Ovary (tissue), 7 donors: ENCODE measurements at regions not wholly inside any gene's neighbourhood (a gene's known extent, or its start where the extent isn't known, plus 50 kb on each side); places are given as distances from the start of the nearest gene placed in this dataset.

Experiments used
- DNase-seq, 5 donors: peaks; one replicate each; pipeline ENCODE4 v3.0.0-alpha.2; 2019 to 2020
- H3K27ac ChIP-seq, 2 donors: fragments of 200-600 bp; one replicate each; pipeline versions ENCODE4 v1.5.1 to v1.8.0; 2019 to 2022
- H3K27me3 ChIP-seq: fragments of 200-600 bp; one replicate; pipeline ENCODE4 v1.8.0; 2022
- H3K36me3 ChIP-seq: fragments of 200-600 bp; sonication (generic); one replicate; pipeline ENCODE4 v1.5.1; 2019
- H3K4me1 ChIP-seq: one replicate; pipeline ENCODE4 v1.8.1; 2013; ENCODE audit warnings: mild to moderate bottlenecking, moderate library complexity; ENCODE audit not compliant: insufficient read depth
- H3K4me3 ChIP-seq: fragments of 200-600 bp; sonication (generic); one replicate; pipeline ENCODE4 v1.5.1; 2017
- H3K9me3 ChIP-seq, 2 donors: fragments of 200-600 bp in 1 of 2; sonication (generic) in 1 of 2; one replicate each; pipeline versions ENCODE4 v1.5.1 to v1.8.1; 2013 to 2019; ENCODE audit warnings: mild to moderate bottlenecking in 1 of 2, moderate library complexity in 1 of 2
- CTCF ChIP-seq, 3 donors: fragments of 450-650 bp in 2 of 3; fragments of 200-600 bp in 1 of 3; IDR thresholded peaks; one replicate each; pipeline versions ENCODE4 v1.5.1 to v1.8.0; 2016 to 2022; ENCODE audit warnings: antibody characterized with exemption in 3 of 3, mild to moderate bottlenecking in 1 of 3
- EP300 ChIP-seq: sonication (generic); formaldehyde crosslinking; IDR thresholded peaks from one replicate; pipeline ENCODE4 v1.6.1; 2017; ENCODE audit warnings: antibody characterized with exemption
- POLR2A ChIP-seq: fragments of 450-650 bp; IDR thresholded peaks from one replicate; pipeline ENCODE4 v1.6.1; 2017; ENCODE audit warnings: antibody characterized with exemption, mild to moderate bottlenecking, moderate library complexity
- WGBS, 3 donors: extraction: QIAGEN DNeasy Blood & Tissue Kit in 1 of 3; methylation state at CpG; one replicate each; pipeline versions ENCODE4 v1.1.5 to v1.1.7; 2013 to 2017; 5-methylcytosine and 5-hydroxymethylcytosine counted together
- intact Hi-C, 4 donors: fragments of 100-400 bp; cut with DNase I; formaldehyde crosslinking; loops; one replicate each; pipeline versions ENCODE4 v1.11.0 to v1.15.1; 2022 to 2023
- donor health status: DM: no; HTN: no; CAD: no; lungs with moderate emphysema.
- donor health status: DM: no; HTN: no; CAD: no.
- donor health status: Bipolar disorder and iron deficiency.
- donor health status: DM: no; HTN: no; CAD: no.
- donor health status: DM: yes; HTN: yes; CAD: no.

- DNase-seq: no peak
- H3K4me3 ChIP-seq: no peak overlapping the region
- TF ChIP-seq CTCF (IDR thresholded peaks at IDR 0.05) (no peak), POLR2A (no peak), EP300 (no peak)
- no peak overlapping the region for H3K27ac ChIP-seq
- H3K9me3 ChIP-seq: no peaks in the 10 kb centered on the region
- no peaks in the 10 kb centered on the region for H3K27me3 ChIP-seq
- no peaks in the 10 kb centered on the region for H3K36me3 ChIP-seq
- intact Hi-C loops: no loop called here
- H3K4me1 ChIP-seq: no peaks in the 10 kb centered on the region
- WGBS, 3 donors: 79 to 90% (median 85%) methylated on average over 2 of the region's 2 CpGs
These were observed 123.6 kb downstream of the ZNF248 start for GRCh38 chr10:37733822-37734221.

GRCh38 chr10:37732685-37733084 is 124.7 kb downstream of the ZNF248 start:
- Histone ChIP-seq H3K27ac (no peak overlapping the region), H3K27me3 (no peaks in the 10 kb centered on the region), H3K36me3 (no peaks in the 10 kb centered on the region), H3K4me1 (no peaks in the 10 kb centered on the region), H3K9me3 (no peaks in the 10 kb centered on the region), H3K4me3 (no peak overlapping the region)
- intact Hi-C loops: no loop called here
- DNase-seq: no peak
- TF ChIP-seq EP300 (no peak), CTCF (IDR thresholded peaks at IDR 0.05) (no peak), POLR2A (no peak)

- Histone ChIP-seq H3K27me3 (no peaks in the 10 kb centered on the region), H3K9me3 (no peaks in the 10 kb centered on the region), H3K36me3 (no peaks in the 10 kb centered on the region), H3K27ac (no peak overlapping the region), H3K4me1 (no peaks in the 10 kb centered on the region), H3K4me3 (no peak overlapping the region)
- DNase-seq: no peak
- intact Hi-C loops: no loop called here
- TF ChIP-seq EP300: no peak
- no peak for TF ChIP-seq POLR2A
- no peak for TF ChIP-seq CTCF (IDR thresholded peaks at IDR 0.05)
- WGBS, 3 donors: 69 to 86% (median 80%) methylated on average over 5 of the region's 5 CpGs
These were observed 128.6 kb downstream of the ZNF248 start for GRCh38 chr10:37728830-37729229.

GRCh38 chr10:37727491-37728352 is 129.7 kb downstream of the ZNF248 start:
- DNase-seq: no peak
- TF ChIP-seq CTCF (IDR thresholded peaks at IDR 0.05) (no peak), POLR2A (no peak), EP300 (no peak)
- WGBS, 3 donors: 83 to 87% (median 83%) methylated on average over 11 to 12 of the region's 12 CpGs
- intact Hi-C loops: no loop called here
- Histone ChIP-seq H3K9me3 (no peaks in the 10 kb centered on the region), H3K27ac (no peak overlapping the region), H3K4me3 (no peak overlapping the region), H3K36me3 (no peaks in the 10 kb centered on the region), H3K4me1 (no peaks in the 10 kb centered on the region), H3K27me3 (no peaks in the 10 kb centered on the region)
